ENCODE measurements at regions not wholly inside any gene's neighbourhood (a gene's known extent, or its start where the extent isn't known, plus 50 kb on each side); places are given as distances from the start of the nearest gene placed in this dataset.

DNA sequence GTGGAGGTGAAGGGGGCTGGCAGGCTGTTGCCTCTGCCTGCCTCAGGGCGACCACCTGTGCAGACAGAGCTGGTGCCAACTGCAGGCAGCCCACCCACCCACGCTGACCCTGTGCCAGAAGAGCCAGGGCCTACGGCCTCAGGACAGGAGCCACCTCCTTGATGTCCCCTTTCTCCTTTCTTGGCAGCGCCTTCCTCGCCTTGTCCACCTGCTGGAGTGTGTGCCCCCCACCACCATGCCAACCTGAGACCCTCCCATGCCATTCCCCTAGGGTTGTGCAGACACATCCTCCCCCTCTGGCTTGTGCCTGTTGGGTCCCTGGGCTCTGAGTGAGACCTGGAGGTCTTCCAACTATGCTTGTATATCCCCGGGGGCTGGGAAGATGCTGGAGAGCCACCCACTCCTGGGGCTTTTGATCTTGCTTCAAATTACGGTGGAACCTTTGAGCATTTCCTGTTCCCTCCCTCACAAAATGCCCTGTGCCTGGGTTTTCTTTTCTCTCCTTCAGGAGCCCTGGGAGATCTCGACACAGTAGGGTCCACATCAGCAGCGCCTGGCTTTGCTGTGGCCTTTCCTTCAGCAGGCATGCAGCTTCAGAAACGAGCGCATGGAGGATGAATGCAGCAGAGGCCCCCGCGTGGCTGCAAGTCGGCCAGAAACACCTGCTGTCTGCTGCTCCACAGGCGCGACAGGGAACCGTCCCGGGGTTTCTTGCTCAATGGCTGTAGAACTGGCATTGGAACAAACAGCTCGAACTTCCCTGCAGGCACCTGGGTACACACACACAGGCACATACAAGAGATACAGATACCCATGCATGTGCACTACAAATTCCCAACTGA lies 65.9 kb upstream of the SH3RF3 start:
- FAIRE-seq (no peak), ATAC-seq (no peak), DNase-seq (no peak)
- WGBS, 2 donors: 40 to 43% methylated on average over 16 to 19 of the region's 19 CpGs
- TF ChIP-seq CTCF (IDR thresholded peaks at IDR 0.05): no peak
- Histone ChIP-seq H3K36me3 (no peaks in the 10 kb centered on the region), H3K4me1 (no peaks in the 10 kb centered on the region), H3K27me3 (no peaks in the 10 kb centered on the region), H3K27ac (no peak overlapping the region), H3K9me3 (no peaks in the 10 kb centered on the region), H3K4me3 (no peak overlapping the region)
- intact Hi-C loops (cut with DNase I): no loop called here

DNA sequence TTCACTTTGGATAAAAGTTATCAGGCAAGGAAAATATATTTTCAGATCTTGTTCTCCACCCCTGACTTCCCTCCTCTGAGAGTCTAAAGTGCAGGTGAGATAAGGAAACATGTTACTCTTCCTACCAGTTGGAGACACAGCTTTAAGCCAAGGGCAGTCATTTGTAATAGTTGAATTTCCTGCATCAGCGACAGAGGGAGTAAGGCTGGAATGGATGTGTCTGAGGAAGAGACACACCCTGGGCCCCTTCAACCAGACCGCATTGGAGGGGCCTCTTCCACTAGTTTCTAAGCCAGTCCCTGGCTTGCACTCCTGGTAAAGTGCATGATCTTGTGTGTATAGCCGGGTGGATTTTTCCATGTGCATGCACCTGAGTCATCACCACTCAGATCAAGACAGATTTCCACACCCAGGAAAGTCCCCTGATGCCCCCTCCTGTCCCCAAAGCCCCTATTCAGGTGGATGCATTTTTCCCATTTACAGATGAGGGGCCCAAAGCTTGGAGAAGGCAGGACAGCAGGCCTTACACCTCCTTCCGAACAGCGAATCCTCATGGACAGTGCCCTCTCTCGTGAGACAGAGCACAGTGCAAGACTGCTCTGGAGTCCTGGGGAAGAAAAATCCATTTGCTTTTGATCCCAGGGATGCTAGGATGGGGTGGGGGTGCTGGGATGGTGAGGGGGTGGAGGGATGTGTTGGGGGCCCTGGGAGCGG lies 66.7 kb upstream of the SH3RF3 start:
- Histone ChIP-seq H3K4me3 (no peak overlapping the region), H3K9me3 (no peaks in the 10 kb centered on the region), H3K27ac (no peak overlapping the region), H3K4me1 (no peaks in the 10 kb centered on the region), H3K27me3 (no peaks in the 10 kb centered on the region), H3K36me3 (no peaks in the 10 kb centered on the region)
- FAIRE-seq (no peak), DNase-seq (no peak), ATAC-seq (peak in 1 of 4 donors; percentile 35)
- intact Hi-C loops (cut with DNase I): no loop called here
- 70 to 74% methylated on average over 7 of the region's 7 CpGs for WGBS, 2 donors
- no peak for TF ChIP-seq CTCF (IDR thresholded peaks at IDR 0.05)

GRCh38 chr2:109061736-109062135 lies 67.3 kb upstream of the SH3RF3 start:
- WGBS, 2 donors: 72 to 76% methylated on average over 4 of the region's 4 CpGs
- ATAC-seq (no peak), DNase-seq (no peak), FAIRE-seq (no peak)
- Histone ChIP-seq H3K4me3 (no peak overlapping the region), H3K4me1 (no peaks in the 10 kb centered on the region), H3K9me3 (no peaks in the 10 kb centered on the region), H3K36me3 (no peaks in the 10 kb centered on the region), H3K27ac (no peak overlapping the region), H3K27me3 (no peaks in the 10 kb centered on the region)
- no peak for TF ChIP-seq CTCF (IDR thresholded peaks at IDR 0.05)
- intact Hi-C loops (cut with DNase I): no loop called here

GRCh38 chr2:109060496-109060895 lies 68.5 kb upstream of the SH3RF3 start:
- Histone ChIP-seq H3K27ac (no peak overlapping the region), H3K36me3 (no peaks in the 10 kb centered on the region), H3K27me3 (no peaks in the 10 kb centered on the region), H3K9me3 (no peaks in the 10 kb centered on the region), H3K4me3 (no peak overlapping the region), H3K4me1 (no peaks in the 10 kb centered on the region)
- intact Hi-C loops (cut with DNase I): no loop called here
- TF ChIP-seq CTCF (IDR thresholded peaks at IDR 0.05): no peak
- ATAC-seq (no peak), DNase-seq (no peak), FAIRE-seq (no peak)
- 74 to 77% methylated on average over 3 of the region's 3 CpGs for WGBS, 2 donors

Data from pancreas (tissue), 10 donors.